ENCODE measurements at regions not wholly inside any gene's neighbourhood (a gene's known extent, or its start where the extent isn't known, plus 50 kb on each side); places are given as distances from the start of the nearest gene placed in this dataset.

DNA sequence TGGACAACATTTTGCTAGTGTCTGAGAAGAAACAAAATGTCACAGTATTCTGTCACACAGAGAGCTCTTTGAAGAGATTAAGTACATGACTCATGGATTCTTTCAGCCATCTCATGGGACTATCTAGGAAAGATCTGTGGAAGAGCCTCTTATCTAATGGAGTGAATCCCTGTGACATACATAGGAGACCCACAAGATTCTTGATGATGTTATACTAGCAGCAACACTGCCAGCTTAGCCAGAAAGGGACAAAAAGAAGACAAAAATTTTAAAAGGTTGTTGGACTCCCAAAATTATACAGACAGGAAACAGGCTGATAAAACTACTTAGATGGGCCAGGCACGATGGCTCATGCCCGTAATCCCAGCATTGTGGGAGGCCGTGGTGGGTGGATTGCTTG, 143.3 kb upstream of the MGAT5 start:
- TF ChIP-seq, protein P1, sequence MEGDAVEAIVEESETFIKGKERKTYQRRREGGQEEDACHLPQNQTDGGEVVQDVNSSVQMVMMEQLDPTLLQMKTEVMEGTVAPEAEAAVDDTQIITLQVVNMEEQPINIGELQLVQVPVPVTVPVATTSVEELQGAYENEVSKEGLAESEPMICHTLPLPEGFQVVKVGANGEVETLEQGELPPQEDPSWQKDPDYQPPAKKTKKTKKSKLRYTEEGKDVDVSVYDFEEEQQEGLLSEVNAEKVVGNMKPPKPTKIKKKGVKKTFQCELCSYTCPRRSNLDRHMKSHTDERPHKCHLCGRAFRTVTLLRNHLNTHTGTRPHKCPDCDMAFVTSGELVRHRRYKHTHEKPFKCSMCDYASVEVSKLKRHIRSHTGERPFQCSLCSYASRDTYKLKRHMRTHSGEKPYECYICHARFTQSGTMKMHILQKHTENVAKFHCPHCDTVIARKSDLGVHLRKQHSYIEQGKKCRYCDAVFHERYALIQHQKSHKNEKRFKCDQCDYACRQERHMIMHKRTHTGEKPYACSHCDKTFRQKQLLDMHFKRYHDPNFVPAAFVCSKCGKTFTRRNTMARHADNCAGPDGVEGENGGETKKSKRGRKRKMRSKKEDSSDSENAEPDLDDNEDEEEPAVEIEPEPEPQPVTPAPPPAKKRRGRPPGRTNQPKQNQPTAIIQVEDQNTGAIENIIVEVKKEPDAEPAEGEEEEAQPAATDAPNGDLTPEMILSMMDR (IDR thresholded peaks at IDR 0.05), result no peak
- no peak for TF ChIP-seq POLR2A (IDR thresholded peaks at IDR 0.05)
